ENCODE measurements at regions not wholly inside any gene's neighbourhood (a gene's known extent, or its start where the extent isn't known, plus 50 kb on each side); places are given as distances from the start of the nearest gene placed in this dataset.

- Histone ChIP-seq H3K4me1 (peaks cover 0 to 26% (median 8%) of the 10 kb centered on the region in 4 donors), H3K27me3 (no peaks in the 10 kb centered on the region), H3K27ac (peak overlapping the region in 2 of 4 donors; percentile 45 to 46), H3K4me3 (no peak overlapping the region), H3K9me3 (no peaks in the 10 kb centered on the region), H3K36me3 (no peaks in the 10 kb centered on the region)
- WGBS, 2 donors, result 52 to 53% methylated on average over 14 of the region's 14 CpGs
- TF ChIP-seq POLR2A (IDR thresholded peaks at IDR 0.05), result no peak
- no peak for TF ChIP-seq EP300 (IDR thresholded peaks at IDR 0.05)
- TF ChIP-seq CTCF (IDR thresholded peaks at IDR 0.05), result no peak
- no peak for DNase-seq (ENCODE audit: low spot score in 2 of 2)
Observed at GRCh38 chr7:47654672-47655298, 72.9 kb upstream of the TNS3 start.

- TF ChIP-seq POLR2A (IDR thresholded peaks at IDR 0.05), result no peak
- no peak for TF ChIP-seq CTCF (IDR thresholded peaks at IDR 0.05)
- TF ChIP-seq EP300 (IDR thresholded peaks at IDR 0.05), result no peak
- peak overlapping the region in 1 of 4 donors; percentile 45 for H3K27ac ChIP-seq
- no peak overlapping the region for H3K4me3 ChIP-seq
- H3K36me3 ChIP-seq, result no peaks in the 10 kb centered on the region
- no peaks in the 10 kb centered on the region for H3K27me3 ChIP-seq
- DNase-seq (ENCODE audit: low spot score in 2 of 2), result no peak
- H3K9me3 ChIP-seq, result no peaks in the 10 kb centered on the region
- peaks cover 0 to 26% (median 8%) of the 10 kb centered on the region in 4 donors for H3K4me1 ChIP-seq
- 48 to 52% methylated on average over 12 of the region's 12 CpGs for WGBS, 2 donors
Observed at GRCh38 chr7:47653550-47654411, 71.9 kb upstream of the TNS3 start.

- no peak for DNase-seq (ENCODE audit: low spot score in 2 of 2)
- 91 to 93% methylated on average over 2 of the region's 2 CpGs for WGBS, 2 donors
- TF ChIP-seq POLR2A (IDR thresholded peaks at IDR 0.05) (no peak), EP300 (IDR thresholded peaks at IDR 0.05) (no peak), CTCF (IDR thresholded peaks at IDR 0.05) (no peak)
- Histone ChIP-seq H3K4me3 (no peak overlapping the region), H3K4me1 (peaks cover 0 to 31% (median 11%) of the 10 kb centered on the region in 4 donors), H3K27me3 (no peaks in the 10 kb centered on the region), H3K9me3 (no peaks in the 10 kb centered on the region), H3K36me3 (no peaks in the 10 kb centered on the region), H3K27ac (no peak overlapping the region)
Observed at GRCh38 chr7:47652591-47652990, 70.7 kb upstream of the TNS3 start.

- no peaks in the 10 kb centered on the region for H3K9me3 ChIP-seq
- no peaks in the 10 kb centered on the region for H3K27me3 ChIP-seq
- no peak for TF ChIP-seq CTCF (IDR thresholded peaks at IDR 0.05)
- TF ChIP-seq EP300 (IDR thresholded peaks at IDR 0.05), result no peak
- no peak for TF ChIP-seq POLR2A (IDR thresholded peaks at IDR 0.05)
- no peak overlapping the region for H3K4me3 ChIP-seq
- peak overlapping the region in 2 of 4 donors; percentile 18 to 23 for H3K27ac ChIP-seq
- H3K36me3 ChIP-seq, result no peaks in the 10 kb centered on the region
- H3K4me1 ChIP-seq, result peaks cover 0 to 40% (median 15%) of the 10 kb centered on the region in 4 donors
- no peak for DNase-seq (ENCODE audit: low spot score in 2 of 2)
- 71 to 74% methylated on average over 11 of the region's 11 CpGs for WGBS, 2 donors
Observed at GRCh38 chr7:47651355-47652317, 69.7 kb upstream of the TNS3 start.
